ENCODE measurements at regions not wholly inside any gene's neighbourhood (a gene's known extent, or its start where the extent isn't known, plus 50 kb on each side); places are given as distances from the start of the nearest gene placed in this dataset.

GRCh38 chr11:44470854-44471253 lies 94.6 kb upstream of the CD82 start:
- Histone ChIP-seq H3K4me1 (replicated peaks; ENCODE audit: insufficient read depth) (no peaks in the 10 kb centered on the region), H4K20me1 (ENCODE audit: insufficient read depth) (no peaks in the 10 kb centered on the region), H3K36me3 (ENCODE audit: low read depth) (no peaks in the 10 kb centered on the region), H3K4me3 (no peak overlapping the region), H3K27ac (no peak overlapping the region), H3K27me3 (ENCODE audit: insufficient read depth, low read depth) (peaks cover 83% of the 10 kb centered on the region), H3K9me2 (ENCODE audit: insufficient read depth) (no peaks in the 10 kb centered on the region), H3F3A (ENCODE audit: insufficient read depth, low read depth) (no peaks in the 10 kb centered on the region), H3K9me3 (ENCODE audit: insufficient read depth, low read depth) (no peaks in the 10 kb centered on the region), H2AFZ (no peak overlapping the region), H3K4me2 (no peak overlapping the region), H3K79me2 (ENCODE audit: low read depth) (no peaks in the 10 kb centered on the region)
- no TSS peak for BruUV-seq (replicated peaks)
- TF ChIP-seq, protein P1, sequence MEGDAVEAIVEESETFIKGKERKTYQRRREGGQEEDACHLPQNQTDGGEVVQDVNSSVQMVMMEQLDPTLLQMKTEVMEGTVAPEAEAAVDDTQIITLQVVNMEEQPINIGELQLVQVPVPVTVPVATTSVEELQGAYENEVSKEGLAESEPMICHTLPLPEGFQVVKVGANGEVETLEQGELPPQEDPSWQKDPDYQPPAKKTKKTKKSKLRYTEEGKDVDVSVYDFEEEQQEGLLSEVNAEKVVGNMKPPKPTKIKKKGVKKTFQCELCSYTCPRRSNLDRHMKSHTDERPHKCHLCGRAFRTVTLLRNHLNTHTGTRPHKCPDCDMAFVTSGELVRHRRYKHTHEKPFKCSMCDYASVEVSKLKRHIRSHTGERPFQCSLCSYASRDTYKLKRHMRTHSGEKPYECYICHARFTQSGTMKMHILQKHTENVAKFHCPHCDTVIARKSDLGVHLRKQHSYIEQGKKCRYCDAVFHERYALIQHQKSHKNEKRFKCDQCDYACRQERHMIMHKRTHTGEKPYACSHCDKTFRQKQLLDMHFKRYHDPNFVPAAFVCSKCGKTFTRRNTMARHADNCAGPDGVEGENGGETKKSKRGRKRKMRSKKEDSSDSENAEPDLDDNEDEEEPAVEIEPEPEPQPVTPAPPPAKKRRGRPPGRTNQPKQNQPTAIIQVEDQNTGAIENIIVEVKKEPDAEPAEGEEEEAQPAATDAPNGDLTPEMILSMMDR (conservative IDR thresholded peaks at IDR 0.05) = no peak
- TF ChIP-seq EZH2 (IDR thresholded peaks at IDR 0.05; ENCODE audit: low read depth) = no peak
- POLR2A ChIA-PET (ENCODE audit: unreplicated experiment) = no interaction called here
- CTCF ChIA-PET = no interaction called here
- no peak for DNase-seq
- intact Hi-C loops (cut with micrococcal nuclease; ENCODE audit: unreplicated experiment) = no loop called here

DNA sequence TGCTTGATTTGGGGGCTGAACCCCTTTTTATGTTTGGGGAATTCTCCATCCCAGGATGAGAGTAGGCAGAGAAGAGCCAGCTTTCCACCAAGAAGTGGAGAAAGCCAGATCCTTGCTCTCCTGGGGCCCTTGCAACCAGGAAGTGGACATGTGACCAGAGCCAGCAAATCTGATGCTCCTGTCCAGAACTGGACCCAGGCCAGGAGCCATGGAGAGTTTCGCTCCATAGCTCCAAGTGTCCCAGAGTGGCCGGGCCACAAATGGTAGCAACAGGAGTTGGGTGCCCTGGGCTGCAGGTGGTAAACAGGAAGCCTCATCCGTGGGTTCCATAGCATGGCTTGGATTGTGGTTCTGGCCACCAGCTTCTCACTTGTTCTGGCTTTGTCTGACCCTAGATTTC lies 93.9 kb upstream of the CD82 start:
- ChIA-PET CTCF (no interaction called here), POLR2A (ENCODE audit: unreplicated experiment) (no interaction called here)
- no peaks in the 10 kb centered on the region for H3K9me3 ChIP-seq (ENCODE audit: insufficient read depth, low read depth)
- H4K20me1 ChIP-seq (ENCODE audit: insufficient read depth) = no peaks in the 10 kb centered on the region
- BruUV-seq (replicated peaks) = no TSS peak
- no peak overlapping the region for H2AFZ ChIP-seq
- H3K27me3 ChIP-seq (ENCODE audit: insufficient read depth, low read depth) = peaks cover 83% of the 10 kb centered on the region
- H3F3A ChIP-seq (ENCODE audit: insufficient read depth, low read depth) = no peaks in the 10 kb centered on the region
- H3K4me3 ChIP-seq = no peak overlapping the region
- no peak overlapping the region for H3K4me2 ChIP-seq
- TF ChIP-seq, protein P1 (conservative IDR thresholded peaks at IDR 0.05) = no peak
- TF ChIP-seq EZH2 (IDR thresholded peaks at IDR 0.05; ENCODE audit: low read depth) = no peak
- DNase-seq = no peak
- no peaks in the 10 kb centered on the region for H3K79me2 ChIP-seq (ENCODE audit: low read depth)
- no peak overlapping the region for H3K27ac ChIP-seq
- H3K36me3 ChIP-seq (ENCODE audit: low read depth) = no peaks in the 10 kb centered on the region
- no peaks in the 10 kb centered on the region for H3K4me1 ChIP-seq (replicated peaks; ENCODE audit: insufficient read depth)
- H3K9me2 ChIP-seq (ENCODE audit: insufficient read depth) = no peaks in the 10 kb centered on the region
- intact Hi-C loops (cut with micrococcal nuclease; ENCODE audit: unreplicated experiment) = no loop called here

GRCh38 chr11:44472916-44473315 lies 92.5 kb upstream of the CD82 start:
- no peak for TF ChIP-seq EZH2 (IDR thresholded peaks at IDR 0.05; ENCODE audit: low read depth)
- TF ChIP-seq, protein P1 (conservative IDR thresholded peaks at IDR 0.05) = no peak
- Histone ChIP-seq H3K9me2 (ENCODE audit: insufficient read depth) (no peaks in the 10 kb centered on the region), H3K27ac (no peak overlapping the region), H3K4me2 (no peak overlapping the region), H3K9me3 (ENCODE audit: insufficient read depth, low read depth) (no peaks in the 10 kb centered on the region), H3K36me3 (ENCODE audit: low read depth) (no peaks in the 10 kb centered on the region), H3K79me2 (ENCODE audit: low read depth) (no peaks in the 10 kb centered on the region), H3K4me1 (replicated peaks; ENCODE audit: insufficient read depth) (no peaks in the 10 kb centered on the region), H2AFZ (no peak overlapping the region), H3K27me3 (ENCODE audit: insufficient read depth, low read depth) (peaks cover 77% of the 10 kb centered on the region), H3F3A (ENCODE audit: insufficient read depth, low read depth) (no peaks in the 10 kb centered on the region), H4K20me1 (ENCODE audit: insufficient read depth) (no peaks in the 10 kb centered on the region), H3K4me3 (no peak overlapping the region)
- POLR2A ChIA-PET (ENCODE audit: unreplicated experiment) = no interaction called here
- intact Hi-C loops (cut with micrococcal nuclease; ENCODE audit: unreplicated experiment) = no loop called here
- CTCF ChIA-PET = no interaction called here
- no TSS peak for BruUV-seq (replicated peaks)
- DNase-seq = no peak
